Panc1 (cell line): ENCODE measurements at regions not wholly inside any gene's neighbourhood (a gene's known extent, or its start where the extent isn't known, plus 50 kb on each side); places are given as distances from the start of the nearest gene placed in this dataset.

Experiments used
- ATAC-seq: fragments of 200-7000 bp; cut with Tn5 transposase; 2 replicates; pipeline ENCODE4 v1.9.1; 2020; ENCODE audit warnings: mild to moderate bottlenecking, moderate library complexity
- BruUV-seq: library from RNA; stranded (reverse); fragments of 400-500 nt; replicated peaks from 2 replicates; lab custom pipeline; 2021; lab: Mats Ljungman, UMichigan
- CTCF ChIA-PET: fragments of 300-600 bp; sonication (Branson Sonifier 250); formaldehyde crosslinking; loops from one replicate; lab custom pipeline; 2022; ENCODE audit warnings: antibody characterized with exemption; lab: Charles Lee
- POLR2A ChIA-PET: fragments of 300-600 bp; sonication (Branson Sonifier 250); formaldehyde crosslinking; loops from one replicate; lab custom pipeline; 2022; ENCODE audit warnings: antibody characterized with exemption; lab: Charles Lee
- DNase-seq: peaks from one replicate; pipeline ENCODE4 v3.0.0-alpha.2; 2010; ENCODE audit warnings: low read depth, low spot score
- H3K27ac ChIP-seq: 2 replicates; pipeline ENCODE4 v1.5.1; 2011; ENCODE audit warnings: mild to moderate bottlenecking, low read length, inconsistent platforms
- H3K27me3 ChIP-seq: fragments of 200-500 bp; sonication (Bioruptor generic); 2 replicates; pipeline ENCODE4 v1.6.0; 2014; ENCODE audit warnings: low read length, inconsistent platforms; ENCODE audit not compliant: control insufficient read depth, insufficient read depth
- H3K36me3 ChIP-seq: fragments of 200-500 bp; sonication (Bioruptor generic); 2 replicates; pipeline ENCODE4 v1.5.1; 2014; ENCODE audit warnings: inconsistent platforms, mild to moderate bottlenecking, low read length, moderate library complexity; ENCODE audit not compliant: control insufficient read depth, insufficient read depth
- H3K4me1 ChIP-seq: 2 replicates; pipeline ENCODE4 v1.5.1; 2011; ENCODE audit warnings: inconsistent platforms, mild to moderate bottlenecking, low read length, moderate library complexity; ENCODE audit not compliant: control insufficient read depth, insufficient read depth
- H3K4me3 ChIP-seq, 2 experiments: 2 replicates each; pipeline ENCODE4 v1.5.1; 2011 to 2012; ENCODE audit warnings: low read depth in 2 of 2, low read length in 2 of 2, mild to moderate bottlenecking in 2 of 2, inconsistent platforms in 1 of 2, moderate library complexity in 1 of 2
- H3K9me3 ChIP-seq: fragments of 200-500 bp; sonication (Bioruptor generic); 2 replicates; pipeline ENCODE4 v1.5.1; 2014; ENCODE audit warnings: low read depth, mild to moderate bottlenecking, inconsistent platforms, low read length, moderate library complexity; ENCODE audit not compliant: control insufficient read depth, insufficient read depth
- CTCF ChIP-seq: fragments of 450-650 bp; IDR thresholded peaks from 2 replicates; pipeline ENCODE4 v1.5.1; 2017; ENCODE audit warnings: mild to moderate bottlenecking
- POLR2AphosphoS5 ChIP-seq: IDR thresholded peaks from 2 replicates; pipeline ENCODE4 v1.6.1; 2012; ENCODE audit warnings: mild to moderate bottlenecking, low read depth, low read length, moderate library complexity
- REST ChIP-seq, 2 experiments: IDR thresholded peaks; 2 replicates each; pipeline ENCODE4 v1.6.1; 2011 to 2012; ENCODE audit warnings: low read depth in 2 of 2, control low read depth in 1 of 2, low read length in 1 of 2, mild to moderate bottlenecking in 1 of 2, moderate library complexity in 1 of 2; ENCODE audit not compliant: insufficient read depth in 1 of 2
- SIN3A ChIP-seq: IDR thresholded peaks from 2 replicates; pipeline ENCODE4 v1.6.1; 2012; ENCODE audit warnings: low read depth, mild to moderate bottlenecking, low read length, moderate library complexity, borderline replicate concordance; ENCODE audit not compliant: insufficient read depth
- TCF7L2 ChIP-seq: IDR thresholded peaks from 2 replicates; pipeline ENCODE4 v1.6.1; 2011; ENCODE audit warnings: mild to moderate bottlenecking, low read depth, low read length, inconsistent platforms
- in situ Hi-C: cut with HindIII; loops from 2 replicates; pipeline ENCODE4 v1.10.0; 2016; ENCODE audit warnings: low sequenced_read_pairs, low pct_unique_long_range_greater_than_20kb
- intact Hi-C: fragments of 100-400 bp; cut with micrococcal nuclease; formaldehyde crosslinking; loops from one replicate; pipeline ENCODE4 v1.10.0; 2022; ENCODE audit not compliant: unreplicated experiment

DNA sequence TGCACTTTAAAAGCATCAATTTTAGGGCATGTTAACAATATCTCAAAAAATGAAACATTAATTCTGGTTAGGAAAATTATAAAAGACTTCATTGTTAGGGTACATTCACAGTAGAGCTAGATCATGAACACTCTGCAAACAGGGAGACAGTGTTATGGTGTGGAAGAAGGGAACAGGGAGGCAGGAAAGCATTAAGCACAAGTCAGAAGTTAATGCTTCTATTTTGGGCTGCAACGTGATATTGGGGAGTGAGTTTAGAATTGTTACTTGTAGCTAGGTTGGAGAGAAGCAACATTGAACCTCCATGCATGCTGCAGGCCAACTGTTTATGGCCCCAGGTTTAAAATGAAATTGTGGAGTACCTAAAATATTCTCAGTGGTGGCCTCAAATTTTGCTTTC lies 278.1 kb upstream of the NMUR2 start:
- ChIA-PET CTCF (no interaction called here), POLR2A (no interaction called here)
- H3K27ac ChIP-seq, result no peak overlapping the region
- H3K27me3 ChIP-seq, result no peaks in the 10 kb centered on the region
- DNase-seq, result no peak
- H3K4me3 ChIP-seq, result no peak overlapping the region
- H3K4me1 ChIP-seq, result no peaks in the 10 kb centered on the region
- BruUV-seq, result no TSS peak
- in situ Hi-C loops, result no loop called here
- ATAC-seq, result no peak
- H3K9me3 ChIP-seq, result no peaks in the 10 kb centered on the region
- TF ChIP-seq POLR2AphosphoS5 (no peak), SIN3A (no peak), REST (IDR thresholded peaks at IDR 0.05; ENCODE audit: insufficient read depth in 1 of 2, low read depth in 2 of 2, low read length in 1 of 2) (no peak), TCF7L2 (no peak)
- H3K36me3 ChIP-seq, result no peaks in the 10 kb centered on the region
- intact Hi-C loops, result no loop called here

DNA sequence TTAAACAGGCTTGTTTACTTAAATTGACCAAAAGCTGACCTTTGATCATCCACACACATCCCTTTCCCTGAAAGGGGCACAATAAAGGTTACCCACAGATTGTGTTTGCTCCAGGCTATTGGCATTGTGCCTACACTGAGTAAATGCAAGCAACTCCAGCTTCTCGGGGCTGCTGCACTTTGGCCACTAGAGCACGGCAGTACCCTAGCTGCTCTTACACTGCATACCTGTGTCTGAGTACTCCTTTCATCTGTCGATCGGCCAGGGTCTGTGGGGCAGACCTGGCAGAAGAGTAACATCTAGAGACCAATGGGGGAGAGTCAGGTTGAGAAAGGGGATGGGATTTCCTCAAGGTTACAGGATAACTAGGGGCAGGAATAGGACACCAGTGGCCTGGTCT lies 281.9 kb upstream of the NMUR2 start:
- POLR2A ChIA-PET, result no interaction called here
- CTCF ChIA-PET, result no interaction called here
- Histone ChIP-seq H3K27me3 (no peaks in the 10 kb centered on the region), H3K4me1 (no peaks in the 10 kb centered on the region), H3K4me3 (no peak overlapping the region), H3K36me3 (no peaks in the 10 kb centered on the region), H3K9me3 (no peaks in the 10 kb centered on the region), H3K27ac (no peak overlapping the region)
- ATAC-seq (no peak), DNase-seq (no peak)
- BruUV-seq, result no TSS peak
- intact Hi-C loops, result no loop called here
- no peak for TF ChIP-seq REST (IDR thresholded peaks at IDR 0.05; ENCODE audit: insufficient read depth in 1 of 2, low read depth in 2 of 2, low read length in 1 of 2)
- TF ChIP-seq POLR2AphosphoS5, result no peak
- no peak for TF ChIP-seq CTCF
- no peak for TF ChIP-seq SIN3A
- TF ChIP-seq TCF7L2, result no peak
- in situ Hi-C loops, result no loop called here
